ENCODE measurements at regions not wholly inside any gene's neighbourhood (a gene's known extent, or its start where the extent isn't known, plus 50 kb on each side); places are given as distances from the start of the nearest gene placed in this dataset.

- TF ChIP-seq POLR2A (IDR thresholded peaks at IDR 0.05), result no peak
- no peak overlapping the region for H3K4me3 ChIP-seq
- DNase-seq (peak in 1 of 2 donors; percentile 55), ATAC-seq (ENCODE audit: low FRiP score in 2 of 2) (no peak)
- H3K36me3 ChIP-seq, result no peaks in the 10 kb centered on the region
- WGBS, 2 donors, result 94 to 95% methylated on average over 8 to 9 of the region's 9 CpGs
- H3K27me3 ChIP-seq, result no peaks in the 10 kb centered on the region
- no peak overlapping the region for H3K27ac ChIP-seq
- no peaks in the 10 kb centered on the region for H3K9me3 ChIP-seq
- H3K4me1 ChIP-seq, result peaks cover 0 to 6% (median 0%) of the 10 kb centered on the region in 4 donors
Observed at GRCh38 chr6:3513416-3513815, 56.6 kb upstream of the SLC22A23 start.

DNA sequence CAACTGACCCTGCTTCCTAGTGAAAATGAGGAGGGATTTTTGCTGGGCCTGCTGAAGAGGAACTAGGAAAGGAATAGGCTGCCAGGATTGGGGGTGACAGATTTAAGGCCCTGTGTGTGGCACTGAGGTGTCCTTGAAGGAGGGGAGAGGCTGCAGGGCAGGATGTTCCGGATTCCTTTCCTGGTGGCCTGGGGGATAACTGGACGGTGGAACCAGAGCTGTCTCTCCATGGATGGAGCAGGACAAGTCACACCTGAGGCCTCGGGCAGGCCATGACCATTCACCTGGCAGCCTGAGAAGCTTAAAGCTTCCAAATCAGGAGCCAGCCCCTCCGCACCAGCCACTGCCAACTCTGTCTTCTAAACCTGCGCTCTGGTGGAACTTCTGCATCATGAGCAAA, 56.0 kb upstream of the SLC22A23 start:
- Histone ChIP-seq H3K27ac (no peak overlapping the region), H3K9me3 (no peaks in the 10 kb centered on the region), H3K4me1 (peaks cover 0 to 6% (median 0%) of the 10 kb centered on the region in 4 donors), H3K4me3 (no peak overlapping the region), H3K27me3 (no peaks in the 10 kb centered on the region), H3K36me3 (no peaks in the 10 kb centered on the region)
- TF ChIP-seq EP300 (IDR thresholded peaks at IDR 0.05), result no peak
- TF ChIP-seq, protein P1, sequence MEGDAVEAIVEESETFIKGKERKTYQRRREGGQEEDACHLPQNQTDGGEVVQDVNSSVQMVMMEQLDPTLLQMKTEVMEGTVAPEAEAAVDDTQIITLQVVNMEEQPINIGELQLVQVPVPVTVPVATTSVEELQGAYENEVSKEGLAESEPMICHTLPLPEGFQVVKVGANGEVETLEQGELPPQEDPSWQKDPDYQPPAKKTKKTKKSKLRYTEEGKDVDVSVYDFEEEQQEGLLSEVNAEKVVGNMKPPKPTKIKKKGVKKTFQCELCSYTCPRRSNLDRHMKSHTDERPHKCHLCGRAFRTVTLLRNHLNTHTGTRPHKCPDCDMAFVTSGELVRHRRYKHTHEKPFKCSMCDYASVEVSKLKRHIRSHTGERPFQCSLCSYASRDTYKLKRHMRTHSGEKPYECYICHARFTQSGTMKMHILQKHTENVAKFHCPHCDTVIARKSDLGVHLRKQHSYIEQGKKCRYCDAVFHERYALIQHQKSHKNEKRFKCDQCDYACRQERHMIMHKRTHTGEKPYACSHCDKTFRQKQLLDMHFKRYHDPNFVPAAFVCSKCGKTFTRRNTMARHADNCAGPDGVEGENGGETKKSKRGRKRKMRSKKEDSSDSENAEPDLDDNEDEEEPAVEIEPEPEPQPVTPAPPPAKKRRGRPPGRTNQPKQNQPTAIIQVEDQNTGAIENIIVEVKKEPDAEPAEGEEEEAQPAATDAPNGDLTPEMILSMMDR (IDR thresholded peaks at IDR 0.05), result no peak
- no peak for TF ChIP-seq POLR2AphosphoS5 (IDR thresholded peaks at IDR 0.05)
- no peak for TF ChIP-seq POLR2A (IDR thresholded peaks at IDR 0.05)
- DNase-seq (no peak), ATAC-seq (ENCODE audit: low FRiP score in 2 of 2) (no peak)
- WGBS, 2 donors, result 81 to 93% methylated on average over 5 of the region's 5 CpGs

GRCh38 chr6:3510617-3511016, 53.8 kb upstream of the SLC22A23 start:
- 67% methylated on average over 8 of the region's 8 CpGs; no CpG with 5 or more reads in 1 of the 2 donors for WGBS, 2 donors
- Histone ChIP-seq H3K4me1 (peaks cover 0 to 6% (median 0%) of the 10 kb centered on the region in 4 donors), H3K9me3 (no peaks in the 10 kb centered on the region), H3K36me3 (no peaks in the 10 kb centered on the region), H3K4me3 (no peak overlapping the region), H3K27me3 (no peaks in the 10 kb centered on the region), H3K27ac (no peak overlapping the region)
- TF ChIP-seq POLR2A (IDR thresholded peaks at IDR 0.05), result no peak
- TF ChIP-seq, protein P1 (IDR thresholded peaks at IDR 0.05), result no peak
- no peak for TF ChIP-seq EP300 (IDR thresholded peaks at IDR 0.05)
- DNase-seq (no peak), ATAC-seq (ENCODE audit: low FRiP score in 2 of 2) (no peak)

DNA sequence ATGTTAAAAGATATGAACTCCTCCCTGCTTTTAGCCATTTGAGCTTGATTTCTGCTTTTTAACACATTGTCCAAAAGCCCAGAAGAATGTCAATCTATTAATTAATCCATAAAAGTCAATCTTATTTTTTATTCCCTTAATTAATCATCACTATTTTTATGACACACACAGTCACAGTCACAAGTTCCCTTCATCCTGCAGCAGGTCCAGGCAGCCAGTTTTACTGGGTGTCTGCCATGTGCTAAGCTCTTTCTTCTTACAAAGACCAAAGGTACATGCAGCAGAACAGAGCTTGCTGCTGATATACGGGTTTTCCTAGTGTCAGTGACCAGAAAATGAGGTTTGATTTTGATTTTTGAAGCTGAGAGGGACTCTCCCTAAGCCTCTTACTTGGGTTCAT, 53.3 kb upstream of the SLC22A23 start:
- TF ChIP-seq POLR2AphosphoS5 (IDR thresholded peaks at IDR 0.05), result no peak
- TF ChIP-seq, protein P1 (IDR thresholded peaks at IDR 0.05), result no peak
- no peak for TF ChIP-seq EP300 (IDR thresholded peaks at IDR 0.05)
- no peak for TF ChIP-seq POLR2A (IDR thresholded peaks at IDR 0.05)
- DNase-seq, result no peak
- no peak for ATAC-seq (ENCODE audit: low FRiP score in 2 of 2)
- 63 to 88% methylated on average over 1 of the region's 1 CpG for WGBS, 2 donors
- Histone ChIP-seq H3K4me3 (no peak overlapping the region), H3K9me3 (no peaks in the 10 kb centered on the region), H3K4me1 (peaks cover 0 to 6% (median 0%) of the 10 kb centered on the region in 4 donors), H3K27ac (no peak overlapping the region), H3K27me3 (no peaks in the 10 kb centered on the region), H3K36me3 (no peaks in the 10 kb centered on the region)

- 79 to 84% methylated on average over 4 of the region's 4 CpGs for WGBS, 2 donors
- Histone ChIP-seq H3K4me3 (no peak overlapping the region), H3K27ac (no peak overlapping the region)
Observed at GRCh38 chr6:3509336-3509735, 52.5 kb upstream of the SLC22A23 start.

More at GRCh38 chr6:3509336-3509735, 52.5 kb upstream of the SLC22A23 start:
- H3K4me1 ChIP-seq, result peaks cover 0 to 6% (median 0%) of the 10 kb centered on the region in 4 donors
- no peaks in the 10 kb centered on the region for H3K27me3 ChIP-seq
- no peak for ATAC-seq (ENCODE audit: low FRiP score in 2 of 2)
- no peak for DNase-seq
- TF ChIP-seq POLR2AphosphoS5 (IDR thresholded peaks at IDR 0.05) (no peak), EP300 (IDR thresholded peaks at IDR 0.05) (no peak), POLR2A (IDR thresholded peaks at IDR 0.05) (no peak)
- TF ChIP-seq, protein P1 (IDR thresholded peaks at IDR 0.05), result no peak
- H3K36me3 ChIP-seq, result no peaks in the 10 kb centered on the region
- no peaks in the 10 kb centered on the region for H3K9me3 ChIP-seq

Data from upper lobe of left lung (tissue), 6 donors.